ENCODE measurements at regions not wholly inside any gene's neighbourhood (a gene's known extent, or its start where the extent isn't known, plus 50 kb on each side); places are given as distances from the start of the nearest gene placed in this dataset.

GRCh38 chr12:126534495-126534894, 1469.3 kb downstream of the AACS start:
- WGBS (ENCODE audit: insufficient coverage, low coverage, low lambda C conversion rate, missing lambda C conversion rate) = 58% methylated on average over 2 of the region's 2 CpGs
- intact Hi-C loops (cut with DNase I) = no loop called here
- peak in 1 of 4 donors; percentile 45 for ATAC-seq

GRCh38 chr12:126534942-126535341, 1469.7 kb downstream of the AACS start:
- 71% methylated on average over 1 of the region's 1 CpG for WGBS (ENCODE audit: insufficient coverage, low coverage, low lambda C conversion rate, missing lambda C conversion rate)
- no peak for DNase-seq
- Histone ChIP-seq H3K4me1 (no peaks in the 10 kb centered on the region), H3K9me3 (no peaks in the 10 kb centered on the region), H3K27ac (no peak overlapping the region), H3K4me3 (no peak overlapping the region), H3K36me3 (no peaks in the 10 kb centered on the region), H3K27me3 (no peaks in the 10 kb centered on the region)
- intact Hi-C loops (cut with DNase I) = no loop called here
- no peak for TF ChIP-seq CTCF (IDR thresholded peaks at IDR 0.05)
- TF ChIP-seq POLR2A (IDR thresholded peaks at IDR 0.05) = no peak
- ATAC-seq = no peak

More at GRCh38 chr12:126534495-126534894, 1469.3 kb downstream of the AACS start:
- DNase-seq = no peak
- Histone ChIP-seq H3K4me3 (no peak overlapping the region), H3K27ac (no peak overlapping the region), H3K4me1 (no peaks in the 10 kb centered on the region), H3K9me3 (no peaks in the 10 kb centered on the region), H3K36me3 (no peaks in the 10 kb centered on the region), H3K27me3 (no peaks in the 10 kb centered on the region)
- TF ChIP-seq POLR2A (IDR thresholded peaks at IDR 0.05) (no peak), CTCF (IDR thresholded peaks at IDR 0.05) (no peak)

- Histone ChIP-seq H3K9me3 (no peaks in the 10 kb centered on the region), H3K4me3 (no peak overlapping the region), H3K27me3 (no peaks in the 10 kb centered on the region), H3K27ac (no peak overlapping the region), H3K4me1 (no peaks in the 10 kb centered on the region), H3K36me3 (no peaks in the 10 kb centered on the region)
- intact Hi-C loops (cut with DNase I) = no loop called here
- TF ChIP-seq CTCF (IDR thresholded peaks at IDR 0.05) = no peak
- no peak for ATAC-seq
- WGBS (ENCODE audit: insufficient coverage, low coverage, low lambda C conversion rate, missing lambda C conversion rate) = 42% methylated on average over 4 of the region's 4 CpGs
- no peak for DNase-seq
Measured at GRCh38 chr12:126535971-126536370, 1470.7 kb downstream of the AACS start.

- DNase-seq = no peak
- Histone ChIP-seq H3K4me3 (no peak overlapping the region), H3K9me3 (no peaks in the 10 kb centered on the region), H3K27me3 (no peaks in the 10 kb centered on the region), H3K36me3 (no peaks in the 10 kb centered on the region), H3K27ac (no peak overlapping the region), H3K4me1 (no peaks in the 10 kb centered on the region)
- intact Hi-C loops (cut with DNase I) = no loop called here
- 36% methylated on average over 1 of the region's 3 CpGs for WGBS (ENCODE audit: insufficient coverage, low coverage, low lambda C conversion rate, missing lambda C conversion rate)
- TF ChIP-seq CTCF (IDR thresholded peaks at IDR 0.05) = no peak
- no peak for TF ChIP-seq POLR2A (IDR thresholded peaks at IDR 0.05)
- no peak for ATAC-seq
Measured at GRCh38 chr12:126537961-126538530, 1472.8 kb downstream of the AACS start.

GRCh38 chr12:126538888-126539287, 1473.7 kb downstream of the AACS start:
- Histone ChIP-seq H3K27me3 (no peaks in the 10 kb centered on the region), H3K4me3 (no peak overlapping the region), H3K36me3 (no peaks in the 10 kb centered on the region), H3K4me1 (no peaks in the 10 kb centered on the region), H3K9me3 (no peaks in the 10 kb centered on the region), H3K27ac (no peak overlapping the region)
- no peak for ATAC-seq
- no peak for DNase-seq
- TF ChIP-seq CTCF (IDR thresholded peaks at IDR 0.05) (no peak), POLR2A (IDR thresholded peaks at IDR 0.05) (no peak)
- intact Hi-C loops (cut with DNase I) = no loop called here
- WGBS (ENCODE audit: insufficient coverage, low coverage, low lambda C conversion rate, missing lambda C conversion rate) = 48% methylated on average over 2 of the region's 2 CpGs
